ENCODE measurements at regions not wholly inside any gene's neighbourhood (a gene's known extent, or its start where the extent isn't known, plus 50 kb on each side); places are given as distances from the start of the nearest gene placed in this dataset.

GRCh38 chr2:217337771-217338170 lies 477.9 kb upstream of the TNP1 start:
- peak; percentile 26 for DNase-seq (ENCODE audit: low spot score)

GRCh38 chr2:217336694-217337093 lies 476.8 kb upstream of the TNP1 start:
- DNase-seq (ENCODE audit: low spot score): no peak

DNA sequence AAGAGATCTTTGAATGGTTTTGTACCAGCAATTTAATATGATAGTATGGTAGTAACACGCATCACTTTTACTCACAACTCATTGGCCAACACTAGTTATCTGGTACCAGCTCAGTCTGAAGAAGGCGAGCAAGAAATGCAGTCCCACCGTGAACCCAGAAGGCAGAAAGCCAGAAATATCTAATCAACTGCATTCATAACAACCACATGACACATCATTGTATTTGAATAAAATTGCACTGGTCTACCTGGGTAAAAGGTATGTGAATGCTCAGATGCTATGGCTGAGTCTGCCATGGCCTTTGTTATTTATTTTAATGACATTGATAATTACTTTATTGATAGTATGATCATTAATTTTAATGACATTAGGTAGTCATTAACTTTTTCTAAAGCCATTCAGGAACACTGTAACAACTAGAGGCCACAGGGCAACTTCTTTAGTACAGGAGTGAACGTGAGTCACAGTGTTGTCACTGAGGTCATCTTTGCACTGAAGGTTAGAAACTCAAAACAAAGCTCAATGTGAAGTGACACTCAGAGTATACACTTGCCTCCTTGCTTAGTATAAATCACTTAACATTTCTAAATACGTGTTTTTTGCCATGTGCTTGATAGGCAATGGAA lies 475.6 kb upstream of the TNP1 start:
- no peak for DNase-seq (ENCODE audit: low spot score)

- no peak for DNase-seq (ENCODE audit: low spot score)
Measured at GRCh38 chr2:217334561-217334960, 474.7 kb upstream of the TNP1 start.

DNA sequence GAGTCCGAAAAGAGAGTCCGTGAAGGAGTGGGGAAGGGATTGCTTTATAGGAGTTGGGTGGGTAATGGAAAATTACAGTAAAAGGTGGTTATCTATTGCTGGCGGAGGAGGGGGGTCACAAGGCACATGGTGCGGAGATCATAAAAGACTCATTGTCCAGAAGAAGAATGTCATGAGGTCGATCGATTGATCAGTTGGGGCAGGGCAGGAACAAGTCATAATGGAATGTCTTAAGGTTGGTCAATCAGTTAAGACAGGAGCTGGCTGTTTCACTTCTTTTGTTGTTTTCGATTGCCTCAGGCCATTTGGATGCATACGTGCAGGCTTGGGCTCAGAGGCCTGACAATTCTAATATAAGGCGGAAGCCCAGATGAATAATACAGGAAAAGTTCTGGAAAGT lies 473.0 kb upstream of the TNP1 start:
- DNase-seq (ENCODE audit: low spot score): no peak

GRCh38 chr2:217332417-217332791 lies 472.5 kb upstream of the TNP1 start:
- DNase-seq (ENCODE audit: low spot score): no peak

DNA sequence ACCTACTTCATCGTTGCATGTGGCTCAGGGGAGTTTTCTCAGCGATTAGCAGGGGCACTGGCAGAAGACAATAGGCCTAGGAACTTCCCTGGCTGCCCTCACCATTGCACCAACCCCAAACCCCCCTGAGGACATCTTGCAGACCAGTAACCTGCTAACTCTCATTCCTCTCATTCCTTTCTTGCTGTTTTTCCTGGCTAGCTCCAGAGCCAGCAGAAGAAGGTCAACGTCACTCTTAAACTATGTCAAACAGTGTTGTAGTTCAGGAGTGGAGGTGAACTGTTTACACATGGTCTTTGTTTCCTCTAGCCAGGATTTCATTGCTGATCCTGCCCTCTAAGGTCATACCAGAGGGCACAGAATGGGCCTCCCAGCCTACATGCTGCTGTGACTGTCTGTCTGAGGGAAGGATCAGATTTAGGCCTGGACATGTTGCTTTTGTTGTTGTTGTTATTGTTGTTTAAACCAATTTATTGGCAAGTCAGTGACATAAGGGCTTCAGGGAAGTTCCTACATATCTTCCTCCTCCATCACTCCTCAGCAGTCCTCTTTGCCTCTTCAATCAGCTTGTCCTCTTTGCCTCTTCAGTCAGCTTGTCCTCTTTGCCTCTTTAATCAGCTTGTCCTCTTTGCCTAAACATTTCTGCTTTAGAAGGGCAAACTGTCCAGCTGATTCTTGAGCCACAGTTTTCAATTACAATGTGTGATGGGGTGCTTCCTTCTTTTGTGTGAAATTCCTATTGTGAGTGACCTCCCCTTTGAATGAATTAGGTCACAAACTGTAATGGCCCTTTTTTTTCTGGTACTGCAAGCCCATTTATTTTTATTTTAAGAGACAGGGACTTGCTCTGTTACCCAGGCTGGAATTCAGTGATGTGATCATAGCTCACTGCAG lies 471.9 kb upstream of the TNP1 start:
- DNase-seq (ENCODE audit: low spot score): peak; percentile 72

DNA sequence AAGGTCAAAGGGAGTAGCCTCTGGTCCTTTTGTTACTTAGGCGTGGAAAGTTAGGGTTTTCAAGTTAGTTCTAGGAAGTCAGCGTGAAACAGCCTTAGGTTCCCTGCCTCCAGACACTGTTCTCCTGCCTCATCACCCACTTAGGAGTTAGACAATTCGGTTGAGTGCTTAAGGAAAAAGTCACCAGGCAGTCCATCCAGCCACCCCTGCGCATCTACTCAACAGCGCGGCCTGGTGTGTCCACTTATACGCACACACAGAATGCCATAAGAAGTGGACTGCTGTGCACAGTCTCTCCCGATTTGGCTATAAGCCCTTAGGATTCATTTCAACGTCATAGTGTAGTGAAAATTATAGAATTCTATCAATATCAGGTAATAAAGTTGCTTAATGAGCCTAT lies 470.8 kb upstream of the TNP1 start:
- DNase-seq (ENCODE audit: low spot score): no peak

DNA sequence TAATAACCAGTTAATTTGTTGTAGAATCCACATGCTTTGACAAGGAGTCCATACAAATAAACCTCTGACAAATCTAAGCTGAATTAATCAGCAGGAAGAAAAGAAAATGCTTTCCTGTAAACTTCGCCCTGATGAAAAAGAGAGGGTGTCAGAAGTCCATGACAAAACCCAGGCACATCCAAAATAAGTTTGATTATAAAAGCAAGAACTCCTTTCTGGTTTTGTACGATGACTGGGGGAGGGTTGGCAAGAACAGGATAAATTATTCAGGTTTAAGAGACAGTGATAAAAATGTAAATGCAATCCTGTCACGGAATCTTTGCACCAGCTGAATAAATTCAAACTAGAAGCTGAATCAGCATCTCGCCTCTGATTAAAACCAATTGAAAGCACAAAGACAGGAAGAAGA lies 469.2 kb upstream of the TNP1 start:
- no peak for DNase-seq (ENCODE audit: low spot score)

- no peak for DNase-seq (ENCODE audit: low spot score)
Measured at GRCh38 chr2:217328622-217328978, 468.7 kb upstream of the TNP1 start.

GRCh38 chr2:217327953-217328621 lies 468.2 kb upstream of the TNP1 start:
- no peak for DNase-seq (ENCODE audit: low spot score)

- no peak for DNase-seq (ENCODE audit: low spot score)
Measured at GRCh38 chr2:217326238-217327022, 466.6 kb upstream of the TNP1 start.

- no peak for DNase-seq (ENCODE audit: low spot score)
Measured at GRCh38 chr2:217325816-217326215, 466.0 kb upstream of the TNP1 start.

GRCh38 chr2:217325251-217325650 lies 465.4 kb upstream of the TNP1 start:
- no peak for DNase-seq (ENCODE audit: low spot score)

- peak; percentile 38 for DNase-seq (ENCODE audit: low spot score)
Measured at GRCh38 chr2:217316743-217317142, 456.9 kb upstream of the TNP1 start.

- no peak for DNase-seq (ENCODE audit: low spot score)
Measured at GRCh38 chr2:217314021-217314460, 454.2 kb upstream of the TNP1 start.

GRCh38 chr2:217313386-217313785 lies 453.5 kb upstream of the TNP1 start:
- DNase-seq (ENCODE audit: low spot score): no peak

DNA sequence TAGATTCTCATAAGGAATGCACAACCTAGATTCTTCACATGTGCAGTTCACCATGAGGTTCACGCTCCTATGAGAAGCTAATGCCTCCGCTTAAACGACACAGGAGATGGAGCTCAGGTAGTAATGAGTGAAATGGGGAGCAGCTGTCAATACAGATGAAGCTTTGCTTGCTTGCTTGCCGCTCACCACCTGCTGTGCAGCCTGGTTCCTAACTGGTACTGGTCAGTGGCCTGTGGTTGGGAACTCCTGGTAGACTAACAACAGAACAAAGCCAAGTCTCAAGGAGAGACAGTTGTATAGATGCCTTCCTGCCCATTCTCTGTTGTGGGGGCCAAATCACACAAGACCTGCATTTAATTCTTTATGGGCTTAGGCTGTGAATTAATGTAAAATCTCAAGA lies 449.2 kb upstream of the TNP1 start:
- DNase-seq (ENCODE audit: low spot score): no peak

GRCh38 chr2:217307023-217307422 lies 447.2 kb upstream of the TNP1 start:
- DNase-seq (ENCODE audit: low spot score): no peak

DNA sequence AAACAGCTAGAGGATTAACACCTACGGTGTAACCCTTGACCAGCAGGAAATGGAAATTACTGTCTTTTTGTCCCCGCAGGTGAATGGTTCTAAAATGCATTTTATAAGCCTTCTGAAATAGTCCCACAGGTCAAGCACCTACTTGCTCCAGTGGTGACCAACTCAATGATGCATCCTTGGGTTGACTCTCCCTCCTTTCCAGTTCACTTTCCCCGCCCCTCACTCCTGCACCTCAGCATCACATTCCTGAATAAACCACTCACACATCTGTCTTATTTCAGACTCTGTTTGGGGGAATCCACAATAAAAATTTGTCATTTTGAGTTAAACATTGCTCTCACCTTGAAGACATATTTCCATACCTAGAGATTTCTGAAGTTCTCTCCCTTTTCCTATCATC lies 446.0 kb upstream of the TNP1 start:
- no peak for DNase-seq (ENCODE audit: low spot score)

DNA sequence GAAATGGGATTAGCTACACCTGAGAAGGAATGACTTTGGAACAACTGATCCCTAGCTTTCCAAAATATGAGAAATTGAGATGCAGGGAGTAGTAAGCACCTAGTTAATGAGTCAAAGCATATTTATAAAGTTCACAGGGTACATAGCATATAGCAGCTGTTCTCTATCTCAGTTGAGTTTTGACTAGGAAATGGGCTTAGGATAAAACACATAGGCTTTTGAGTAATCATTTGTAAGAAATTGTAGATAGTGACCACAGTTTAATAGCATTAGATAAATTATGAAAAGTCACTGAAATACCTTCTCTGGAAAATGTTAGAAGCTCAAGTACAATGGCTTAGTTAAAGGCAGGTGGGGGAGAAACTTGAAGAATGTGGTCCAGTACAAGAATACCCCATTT lies 444.7 kb upstream of the TNP1 start:
- no peak for DNase-seq (ENCODE audit: low spot score)

- DNase-seq (ENCODE audit: low spot score): no peak
Measured at GRCh38 chr2:217302856-217303255, 443.0 kb upstream of the TNP1 start.
